ENCODE measurements at regions not wholly inside any gene's neighbourhood (a gene's known extent, or its start where the extent isn't known, plus 50 kb on each side); places are given as distances from the start of the nearest gene placed in this dataset.

- Histone ChIP-seq H3K4me3 (replicated peaks in 1 of 2; ENCODE audit: low read depth in 1 of 2, low read length in 2 of 2) (no peak overlapping the region), H3K9me2 (ENCODE audit: insufficient read depth) (no peaks in the 10 kb centered on the region), H3K4me2 (ENCODE audit: low read length) (no peak overlapping the region), H3K27ac (ENCODE audit: low read depth, low read length) (no peak overlapping the region), H3K9me3 (ENCODE audit: control insufficient read depth in 1 of 2, insufficient read depth in 1 of 2, low read depth in 1 of 2, low read length in 2 of 2) (no peaks in the 10 kb centered on the region), H2AFZ (ENCODE audit: low read depth, low read length, poor library complexity, severe bottlenecking) (no peak overlapping the region), H4K20me1 (ENCODE audit: insufficient read depth) (no peaks in the 10 kb centered on the region), H3K9ac (ENCODE audit: low read length) (no peak overlapping the region), H3K4me1 (ENCODE audit: control insufficient read depth in 1 of 2, insufficient read depth in 2 of 2, low read length in 2 of 2) (peaks cover 0 to 10% of the 10 kb centered on the region in 2 experiments; a peak in 1 of 4 replicates), H3K27me3 (ENCODE audit: insufficient read depth, low read length) (no peaks in the 10 kb centered on the region), H3K79me2 (ENCODE audit: insufficient read depth, low read length) (no peaks in the 10 kb centered on the region), H3K36me3 (ENCODE audit: control insufficient read depth in 1 of 2, insufficient read depth in 2 of 2, low read length in 2 of 2) (no peaks in the 10 kb centered on the region)
- BruUV-seq (replicated peaks): no TSS peak
- ATAC-seq (no peak), DNase-seq (ENCODE audit: low read depth, low spot score) (no peak)
- POLR2A ChIA-PET: no interaction called here
- no peak for TF ChIP-seq EZH2phosphoT487 (IDR thresholded peaks at IDR 0.05; ENCODE audit: borderline replicate concordance)
- TF ChIP-seq POLR2AphosphoS5 (IDR thresholded peaks at IDR 0.05; ENCODE audit: low read depth, low read length): no peak
- TF ChIP-seq SRF (IDR thresholded peaks at IDR 0.05; ENCODE audit: low read depth): no peak
- TF ChIP-seq ZNF274 (IDR thresholded peaks at IDR 0.05; ENCODE audit: low read depth, low read length): no peak
- no peak for TF ChIP-seq MAX (IDR thresholded peaks at IDR 0.05)
- no peak for TF ChIP-seq JUND (IDR thresholded peaks at IDR 0.05)
- no peak for TF ChIP-seq FOSL1 (IDR thresholded peaks at IDR 0.05; ENCODE audit: low read depth)
- no peak for TF ChIP-seq EZH2 (IDR thresholded peaks at IDR 0.05)
- no peak for TF ChIP-seq RAD21 (IDR thresholded peaks at IDR 0.05; ENCODE audit: low read depth)
- TF ChIP-seq ZBTB33 (IDR thresholded peaks at IDR 0.05; ENCODE audit: extremely low read depth, insufficient replicate concordance, low read length): no peak
- TF ChIP-seq SP1 (IDR thresholded peaks at IDR 0.05; ENCODE audit: low read depth): no peak
- RAD21 ChIA-PET (ENCODE audit: low non-redundant PET in 1 of 2, low total read pairs in 2 of 2, uncharacterized antibody in 2 of 2, unreplicated experiment in 2 of 2): no interaction called here
- CTCF ChIA-PET: no interaction called here
- intact Hi-C loops (cut with micrococcal nuclease): no loop called here
Measured at GRCh38 chr12:42737398-42737797, 147.9 kb upstream of the PRICKLE1 start.
